Thymus (tissue), 11 donors: ENCODE measurements at regions not wholly inside any gene's neighbourhood (a gene's known extent, or its start where the extent isn't known, plus 50 kb on each side); places are given as distances from the start of the nearest gene placed in this dataset.

ENCODE experiments used
- DNase-seq, 9 donors: peaks; one replicate each; pipeline ENCODE4 v3.0.0-alpha.2; 2013; ENCODE audit warnings: low spot score in 9 of 9, low read depth in 6 of 9, missing footprints in 1 of 9
- H3K27ac ChIP-seq, 2 donors: one replicate each; pipeline ENCODE4 v1.5.1; 2013; ENCODE audit warnings: control low read depth in 1 of 2, low read depth in 1 of 2, low read length in 1 of 2, mild to moderate bottlenecking in 1 of 2, moderate library complexity in 1 of 2
- H3K27me3 ChIP-seq, 2 donors: one replicate each; pipeline ENCODE4 v1.5.1; 2013; ENCODE audit warnings: low read length in 1 of 2; ENCODE audit not compliant: control insufficient read depth in 2 of 2, insufficient read depth in 1 of 2
- H3K36me3 ChIP-seq, 2 donors: one replicate each; pipeline ENCODE4 v1.5.1; 2013; ENCODE audit warnings: low read length in 1 of 2, mild to moderate bottlenecking in 1 of 2, moderate library complexity in 1 of 2; ENCODE audit not compliant: control insufficient read depth in 2 of 2, insufficient read depth in 2 of 2
- H3K4me1 ChIP-seq, 2 donors: one replicate each; pipeline ENCODE4 v1.5.1; 2013; ENCODE audit warnings: low read length in 2 of 2; ENCODE audit not compliant: control insufficient read depth in 2 of 2, insufficient read depth in 2 of 2
- H3K4me3 ChIP-seq, 2 donors: one replicate each; pipeline ENCODE4 v1.5.1; 2013; ENCODE audit warnings: low read length in 2 of 2, control low read depth in 1 of 2, mild to moderate bottlenecking in 1 of 2
- H3K9me3 ChIP-seq, 2 donors: one replicate each; pipeline ENCODE4 v1.5.1; 2013; ENCODE audit warnings: low read length in 1 of 2, mild to moderate bottlenecking in 1 of 2; ENCODE audit not compliant: control insufficient read depth in 2 of 2, insufficient read depth in 1 of 2
- WGBS: extraction: QIAGEN DNeasy Blood & Tissue Kit; methylation state at CpG from one replicate; pipeline ENCODE4 v1.1.7; 2013; 5-methylcytosine and 5-hydroxymethylcytosine counted together
- donor health status: healthy.

DNA sequence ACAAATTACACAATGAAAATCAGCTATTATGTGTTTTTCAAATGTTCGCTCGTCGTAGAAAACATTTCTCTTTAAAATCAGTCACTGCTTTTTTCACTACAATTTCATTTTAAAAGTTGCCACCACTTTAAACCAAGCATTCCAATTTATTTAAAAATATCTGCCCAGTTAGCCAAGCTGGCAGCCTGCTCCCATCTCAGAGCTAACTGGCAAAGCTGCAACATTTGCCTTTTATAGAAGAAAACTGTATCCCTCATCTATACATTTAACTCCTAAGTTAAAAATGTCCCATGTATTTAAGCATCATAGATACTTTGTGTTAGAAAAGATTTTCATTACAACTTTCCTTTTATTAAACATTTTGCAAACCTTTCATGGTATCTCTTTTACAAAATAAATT, 294.9 kb upstream of the ADAMTS16 start:
- H3K36me3 ChIP-seq, result no peaks in the 10 kb centered on the region

GRCh38 chr5:4847766-4848165, 292.4 kb upstream of the ADAMTS16 start:
- no peaks in the 10 kb centered on the region for H3K36me3 ChIP-seq
- H3K4me3 ChIP-seq, result no peak overlapping the region
- 93% methylated on average over 3 of the region's 3 CpGs for WGBS
- DNase-seq, result no peak
- no peaks in the 10 kb centered on the region for H3K4me1 ChIP-seq
- no peaks in the 10 kb centered on the region for H3K27me3 ChIP-seq
- H3K27ac ChIP-seq, result no peak overlapping the region
- H3K9me3 ChIP-seq, result no peaks in the 10 kb centered on the region

More for the DNA sequence above, 294.9 kb upstream of the ADAMTS16 start:
- Histone ChIP-seq H3K27me3 (no peaks in the 10 kb centered on the region), H3K9me3 (no peaks in the 10 kb centered on the region), H3K27ac (no peak overlapping the region), H3K4me1 (no peaks in the 10 kb centered on the region), H3K4me3 (no peak overlapping the region)
- WGBS, result 98% methylated on average over 3 of the region's 3 CpGs
- DNase-seq, result no peak

DNA sequence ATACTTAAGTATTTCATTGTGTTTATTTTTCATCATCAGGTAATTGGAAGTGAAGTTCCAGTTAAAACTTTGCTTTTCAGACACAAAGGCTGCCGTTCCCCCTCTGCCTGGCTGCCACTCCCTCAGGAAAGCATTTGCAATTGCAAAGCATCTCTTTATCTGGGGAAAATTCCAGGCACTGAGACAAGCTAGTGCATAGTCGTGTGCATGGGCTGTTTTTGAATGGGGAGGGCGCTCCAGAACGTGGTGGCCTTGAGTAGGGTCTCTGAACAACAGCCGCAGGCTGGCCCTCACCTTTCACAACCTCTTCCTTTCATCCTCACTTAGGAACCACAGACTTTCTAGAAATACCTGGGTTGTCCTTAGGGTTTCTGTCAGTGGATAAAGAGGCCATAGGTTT, 285.1 kb upstream of the ADAMTS16 start:
- Histone ChIP-seq H3K27me3 (no peaks in the 10 kb centered on the region), H3K4me1 (no peaks in the 10 kb centered on the region), H3K36me3 (no peaks in the 10 kb centered on the region), H3K9me3 (no peaks in the 10 kb centered on the region), H3K4me3 (no peak overlapping the region), H3K27ac (no peak overlapping the region)
- no peak for DNase-seq
- 55% methylated on average over 5 of the region's 5 CpGs for WGBS

DNA sequence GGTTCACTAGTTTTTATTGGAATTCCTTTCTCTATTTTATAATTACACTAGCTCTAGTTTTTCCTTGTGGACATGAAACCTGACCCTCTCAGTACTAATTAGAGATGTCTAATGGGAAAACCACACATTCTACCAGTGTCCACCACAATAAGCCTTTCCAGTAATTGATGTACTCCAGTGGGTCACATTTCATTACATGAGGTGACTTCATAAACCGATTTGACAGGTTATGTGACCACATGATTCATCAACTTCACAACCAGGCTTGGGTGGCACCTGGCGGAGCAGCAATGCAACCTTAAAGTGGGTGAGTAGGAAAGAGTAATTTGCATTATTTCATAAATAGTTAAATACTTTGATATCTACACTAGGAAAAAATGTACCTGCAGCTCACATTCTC, 284.2 kb upstream of the ADAMTS16 start:
- WGBS, result 92% methylated on average over 2 of the region's 2 CpGs
- Histone ChIP-seq H3K4me1 (no peaks in the 10 kb centered on the region), H3K36me3 (no peaks in the 10 kb centered on the region), H3K27me3 (no peaks in the 10 kb centered on the region), H3K9me3 (no peaks in the 10 kb centered on the region), H3K27ac (no peak overlapping the region), H3K4me3 (no peak overlapping the region)
- no peak for DNase-seq

DNA sequence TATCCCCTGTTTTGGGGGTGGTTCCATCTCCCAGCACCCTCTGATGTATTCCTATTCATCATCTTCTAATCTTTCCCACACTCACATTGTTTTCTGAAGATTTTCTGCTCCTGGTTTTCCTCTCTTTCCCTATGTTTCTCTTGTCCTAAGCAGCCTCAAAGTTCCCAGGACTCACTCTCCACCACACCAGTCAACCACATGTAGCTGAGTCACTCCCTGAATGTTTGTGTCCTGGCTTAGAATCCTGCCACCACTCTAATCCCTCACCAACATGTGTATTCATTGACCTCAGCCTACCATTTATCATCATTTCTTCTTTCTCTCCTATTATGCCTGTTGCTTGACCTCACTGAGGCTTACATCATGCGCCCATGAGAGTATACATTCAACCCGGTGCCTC, 282.4 kb upstream of the ADAMTS16 start:
- Histone ChIP-seq H3K4me1 (no peaks in the 10 kb centered on the region), H3K27ac (no peak overlapping the region), H3K4me3 (no peak overlapping the region), H3K27me3 (no peaks in the 10 kb centered on the region), H3K36me3 (no peaks in the 10 kb centered on the region), H3K9me3 (no peaks in the 10 kb centered on the region)
- 97% methylated on average over 2 of the region's 2 CpGs for WGBS
- DNase-seq, result no peak

DNA sequence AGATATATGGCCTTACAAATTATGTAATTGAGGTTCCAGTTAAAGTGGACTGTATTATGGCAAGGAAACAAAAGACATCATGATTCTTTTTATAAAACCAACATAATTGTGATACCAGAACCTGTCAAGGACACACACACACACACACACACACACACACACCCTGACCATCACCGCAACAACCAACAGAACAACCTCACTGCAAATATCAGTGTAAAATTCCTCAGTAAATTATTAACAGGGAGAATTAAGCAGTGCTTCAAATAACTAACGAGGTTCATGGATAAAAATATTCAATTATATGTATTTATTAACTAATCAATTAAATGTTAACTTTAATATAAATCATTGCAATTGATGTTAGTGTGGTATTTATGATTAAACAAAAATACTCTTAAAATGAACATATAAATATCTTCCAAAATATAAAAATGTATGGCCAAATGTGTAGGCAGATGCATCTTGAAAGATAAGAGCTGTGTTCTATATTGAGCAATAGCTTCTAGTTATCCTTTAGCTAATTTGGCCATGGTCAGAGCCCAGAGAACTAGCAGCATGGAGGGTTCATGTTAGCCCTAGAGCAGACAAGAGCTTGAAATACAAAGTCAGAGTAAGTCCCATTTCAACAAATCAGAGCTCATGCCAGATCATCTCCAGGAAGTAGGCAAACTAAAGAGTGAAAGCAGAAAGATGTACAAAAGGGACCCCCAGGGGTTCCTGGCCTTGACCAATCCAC, 280.5 kb upstream of the ADAMTS16 start:
- H3K9me3 ChIP-seq, result no peaks in the 10 kb centered on the region
- H3K36me3 ChIP-seq, result no peaks in the 10 kb centered on the region
- no peaks in the 10 kb centered on the region for H3K4me1 ChIP-seq
- DNase-seq, result no peak
- no peaks in the 10 kb centered on the region for H3K27me3 ChIP-seq
- no peak overlapping the region for H3K4me3 ChIP-seq
- WGBS, result 86% methylated on average over 2 of the region's 2 CpGs
- no peak overlapping the region for H3K27ac ChIP-seq

DNA sequence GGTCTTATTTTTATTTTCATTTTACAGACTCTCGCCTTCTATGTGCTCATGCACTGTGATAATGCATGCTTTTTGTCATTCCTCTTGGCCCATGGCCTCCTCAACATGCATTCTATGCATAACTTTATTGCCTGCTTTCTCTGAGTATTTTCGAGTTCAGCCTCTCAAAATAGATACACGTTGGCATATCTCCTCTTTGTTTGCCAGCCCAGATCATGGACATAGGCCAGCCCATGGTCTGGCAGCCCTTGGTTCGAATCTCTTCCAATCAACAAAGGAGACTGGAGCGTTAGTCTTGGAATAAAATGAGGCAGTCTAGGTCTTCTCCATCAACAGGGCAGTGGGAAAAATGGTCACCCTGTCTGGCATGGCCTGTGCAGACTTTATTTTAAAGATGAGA, 279.5 kb upstream of the ADAMTS16 start:
- Histone ChIP-seq H3K27ac (no peak overlapping the region), H3K9me3 (no peaks in the 10 kb centered on the region), H3K4me1 (no peaks in the 10 kb centered on the region), H3K4me3 (no peak overlapping the region), H3K27me3 (no peaks in the 10 kb centered on the region), H3K36me3 (no peaks in the 10 kb centered on the region)
- 85% methylated on average over 5 of the region's 5 CpGs for WGBS
- DNase-seq, result no peak

- DNase-seq, result peak in 3 of 9 donors; percentile 12 to 20 (median 18)
- no peak overlapping the region for H3K27ac ChIP-seq
- no peak overlapping the region for H3K4me3 ChIP-seq
- peaks cover 0 to 9% of the 10 kb centered on the region in 2 donors for H3K9me3 ChIP-seq
- 19% methylated on average over 1 of the region's 1 CpG for WGBS
- no peaks in the 10 kb centered on the region for H3K4me1 ChIP-seq
- H3K36me3 ChIP-seq, result no peaks in the 10 kb centered on the region
- no peaks in the 10 kb centered on the region for H3K27me3 ChIP-seq
These were observed 277.6 kb upstream of the ADAMTS16 start for GRCh38 chr5:4862500-4862899.

GRCh38 chr5:4866131-4866659, 273.9 kb upstream of the ADAMTS16 start:
- Histone ChIP-seq H3K4me3 (no peak overlapping the region), H3K27me3 (no peaks in the 10 kb centered on the region), H3K9me3 (peaks cover 0 to 9% of the 10 kb centered on the region in 2 donors), H3K27ac (no peak overlapping the region), H3K36me3 (no peaks in the 10 kb centered on the region), H3K4me1 (no peaks in the 10 kb centered on the region)
- DNase-seq, result no peak
- 98% methylated on average over 49 of the region's 49 CpGs for WGBS
